ENCODE measurements at regions not wholly inside any gene's neighbourhood (a gene's known extent, or its start where the extent isn't known, plus 50 kb on each side); places are given as distances from the start of the nearest gene placed in this dataset.

DNA sequence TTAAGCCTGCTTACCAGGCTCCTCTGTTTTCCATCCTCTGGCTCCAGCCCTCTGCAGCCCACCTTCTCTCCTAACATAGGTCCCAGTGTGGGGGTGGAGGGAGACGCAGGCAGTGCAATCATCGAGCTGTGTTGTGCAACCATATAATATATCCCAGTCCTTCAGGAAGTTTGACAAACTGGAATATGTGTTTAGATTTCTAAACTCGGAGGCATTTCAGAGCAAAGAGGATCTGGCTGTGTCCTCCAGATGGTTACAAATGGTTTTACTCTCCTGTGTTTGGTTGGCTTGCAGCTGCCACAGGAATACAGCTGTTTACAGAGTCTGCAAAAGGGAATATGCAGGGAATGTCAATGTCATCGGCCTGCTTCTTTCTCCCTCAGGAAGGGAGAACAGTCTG lies 195.3 kb upstream of the LNX1 start:
- CTCF ChIA-PET, result no interaction called here
- no peak overlapping the region for H3K4me3 ChIP-seq (ENCODE audit: low read depth, low read length)
- H3K36me3 ChIP-seq (ENCODE audit: control insufficient read depth in 2 of 2, insufficient read depth in 1 of 2, low read length in 2 of 2), result no peaks in the 10 kb centered on the region
- H3K9me3 ChIP-seq (ENCODE audit: control insufficient read depth, insufficient read depth, low read depth, low read length), result no peaks in the 10 kb centered on the region
- TF ChIP-seq HOXA7 (CRISPR knock-in tag; IDR thresholded peaks at IDR 0.05; ENCODE audit: borderline replicate concordance) (no peak), ZNF792 (tag by site-specific recombination; IDR thresholded peaks at IDR 0.05) (no peak)
- TF ChIP-seq, protein P1, sequence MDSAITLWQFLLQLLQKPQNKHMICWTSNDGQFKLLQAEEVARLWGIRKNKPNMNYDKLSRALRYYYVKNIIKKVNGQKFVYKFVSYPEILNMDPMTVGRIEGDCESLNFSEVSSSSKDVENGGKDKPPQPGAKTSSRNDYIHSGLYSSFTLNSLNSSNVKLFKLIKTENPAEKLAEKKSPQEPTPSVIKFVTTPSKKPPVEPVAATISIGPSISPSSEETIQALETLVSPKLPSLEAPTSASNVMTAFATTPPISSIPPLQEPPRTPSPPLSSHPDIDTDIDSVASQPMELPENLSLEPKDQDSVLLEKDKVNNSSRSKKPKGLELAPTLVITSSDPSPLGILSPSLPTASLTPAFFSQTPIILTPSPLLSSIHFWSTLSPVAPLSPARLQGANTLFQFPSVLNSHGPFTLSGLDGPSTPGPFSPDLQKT (IDR thresholded peaks at IDR 0.05; ENCODE audit: borderline replicate concordance, low read depth, low read length), result no peak
- POLR2A ChIA-PET, result no interaction called here
- no peaks in the 10 kb centered on the region for H3K4me1 ChIP-seq (ENCODE audit: control insufficient read depth, insufficient read depth, low read length)
- H3K27ac ChIP-seq (ENCODE audit: extremely low read depth, low read depth, low read length), result no peak overlapping the region

DNA sequence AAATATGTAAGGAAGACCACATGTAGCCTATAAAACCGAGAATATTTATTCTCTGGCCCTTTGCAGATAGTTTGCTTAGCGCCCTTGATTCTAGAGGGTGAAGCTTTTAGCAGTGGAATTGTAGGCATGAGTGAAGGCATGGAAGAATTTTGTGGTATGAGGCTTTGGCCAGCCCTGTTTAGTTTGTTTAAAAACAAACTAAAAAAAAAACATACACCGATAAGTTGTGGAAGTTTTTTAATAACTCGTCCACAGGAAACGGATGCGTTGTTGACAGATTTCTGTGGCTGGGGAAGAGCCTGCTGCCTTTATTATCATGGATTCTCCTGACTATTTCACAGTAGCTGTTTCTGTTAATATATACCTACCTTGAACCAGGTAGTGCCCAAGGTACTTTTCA lies 194.7 kb upstream of the LNX1 start:
- no peak overlapping the region for H3K4me3 ChIP-seq (ENCODE audit: low read depth, low read length)
- POLR2A ChIA-PET, result no interaction called here
- no peak for TF ChIP-seq ZNF830 (tag by site-specific recombination; IDR thresholded peaks at IDR 0.05; ENCODE audit: low read depth)
- TF ChIP-seq ZNF623 (tag by site-specific recombination; IDR thresholded peaks at IDR 0.05), result no peak
- no peak for TF ChIP-seq ZNF169 (tag by site-specific recombination; IDR thresholded peaks at IDR 0.05)
- TF ChIP-seq, protein P1 (IDR thresholded peaks at IDR 0.05; ENCODE audit: borderline replicate concordance, low read depth, low read length), result no peak
- no peak for TF ChIP-seq ZNF530 (tag by site-specific recombination; IDR thresholded peaks at IDR 0.05; ENCODE audit: low read depth)
- TF ChIP-seq ZNF473 (tag by site-specific recombination; IDR thresholded peaks at IDR 0.05), result no peak
- no peak for TF ChIP-seq ZBTB17 (tag by site-specific recombination; IDR thresholded peaks at IDR 0.05)
- TF ChIP-seq ZFP69B (tag by site-specific recombination; IDR thresholded peaks at IDR 0.05), result no peak
- TF ChIP-seq ZNF112 (tag by site-specific recombination; IDR thresholded peaks at IDR 0.05), result no peak
- TF ChIP-seq ZNF24 (tag by site-specific recombination; IDR thresholded peaks at IDR 0.05), result no peak
- TF ChIP-seq ZSCAN16 (tag by site-specific recombination; IDR thresholded peaks at IDR 0.05), result no peak
- TF ChIP-seq, protein P2, sequence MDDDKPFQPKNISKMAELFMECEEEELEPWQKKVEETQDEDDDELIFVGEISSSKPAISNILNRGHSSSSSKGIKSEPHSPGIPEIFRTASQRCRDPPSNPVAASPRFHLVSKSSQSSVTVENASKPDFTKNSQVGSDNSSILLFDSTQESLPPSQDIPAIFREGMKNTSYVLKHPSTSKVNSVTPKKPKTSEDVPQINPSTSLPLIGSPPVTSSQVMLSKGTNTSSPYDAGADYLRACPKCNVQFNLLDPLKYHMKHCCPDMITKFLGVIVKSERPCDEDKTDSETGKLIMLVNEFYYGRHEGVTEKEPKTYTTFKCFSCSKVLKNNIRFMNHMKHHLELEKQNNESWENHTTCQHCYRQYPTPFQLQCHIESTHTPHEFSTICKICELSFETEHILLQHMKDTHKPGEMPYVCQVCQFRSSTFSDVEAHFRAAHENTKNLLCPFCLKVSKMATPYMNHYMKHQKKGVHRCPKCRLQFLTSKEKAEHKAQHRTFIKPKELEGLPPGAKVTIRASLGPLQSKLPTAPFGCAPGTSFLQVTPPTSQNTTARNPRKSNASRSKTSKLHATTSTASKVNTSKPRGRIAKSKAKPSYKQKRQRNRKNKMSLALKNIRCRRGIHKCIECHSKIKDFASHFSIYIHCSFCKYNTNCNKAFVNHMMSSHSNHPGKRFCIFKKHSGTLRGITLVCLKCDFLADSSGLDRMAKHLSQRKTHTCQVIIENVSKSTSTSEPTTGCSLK (tag by site-specific recombination; IDR thresholded peaks at IDR 0.05), result no peak
- TF ChIP-seq ZNF37A (tag by site-specific recombination; IDR thresholded peaks at IDR 0.05), result no peak
- TF ChIP-seq ZNF202 (tag by site-specific recombination; IDR thresholded peaks at IDR 0.05; ENCODE audit: borderline replicate concordance), result no peak
- H3K36me3 ChIP-seq (ENCODE audit: control insufficient read depth in 2 of 2, insufficient read depth in 1 of 2, low read length in 2 of 2), result no peaks in the 10 kb centered on the region
- H3K4me1 ChIP-seq (ENCODE audit: control insufficient read depth, insufficient read depth, low read length), result no peaks in the 10 kb centered on the region
- no peaks in the 10 kb centered on the region for H3K9me3 ChIP-seq (ENCODE audit: control insufficient read depth, insufficient read depth, low read depth, low read length)
- CTCF ChIA-PET, result no interaction called here
- no peak overlapping the region for H3K27ac ChIP-seq (ENCODE audit: extremely low read depth, low read depth, low read length)

DNA sequence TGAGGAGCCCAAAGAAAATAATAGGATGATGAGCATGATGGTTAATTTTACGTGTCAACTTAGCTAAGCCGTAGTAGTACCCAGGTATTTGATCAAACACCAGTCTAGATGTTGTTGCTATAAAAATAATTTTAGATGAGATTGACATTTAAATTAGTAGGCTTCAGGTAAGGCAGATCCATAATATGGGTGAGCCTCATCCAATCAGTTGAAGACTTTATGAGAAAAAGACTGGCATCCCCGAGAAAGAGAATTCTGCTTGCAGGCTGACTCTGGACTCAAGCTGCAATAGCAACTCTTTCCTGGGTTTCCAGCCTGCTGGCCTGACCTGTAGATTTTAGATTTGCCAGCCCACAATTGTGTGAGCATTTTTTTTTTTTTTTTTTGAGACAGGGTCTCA lies 192.8 kb upstream of the LNX1 start:
- H3K36me3 ChIP-seq (ENCODE audit: control insufficient read depth in 2 of 2, insufficient read depth in 1 of 2, low read length in 2 of 2), result no peaks in the 10 kb centered on the region
- TF ChIP-seq ZNF830 (tag by site-specific recombination; IDR thresholded peaks at IDR 0.05; ENCODE audit: low read depth) (no peak), ZNF10 (tag by site-specific recombination; IDR thresholded peaks at IDR 0.05) (peak; percentile 85), ZNF292 (tag by site-specific recombination; IDR thresholded peaks at IDR 0.05; ENCODE audit: borderline replicate concordance, low read depth) (no peak)
- no peaks in the 10 kb centered on the region for H3K4me1 ChIP-seq (ENCODE audit: control insufficient read depth, insufficient read depth, low read length)
- POLR2A ChIA-PET, result no interaction called here
- CTCF ChIA-PET, result interaction anchor here (0.7 kb wide), 1 partner anchor 18 kb away, joined by 3 read pairs; no protein-coding TSS in a partner anchor
- H3K4me3 ChIP-seq (ENCODE audit: low read depth, low read length), result no peak overlapping the region
- no peak overlapping the region for H3K27ac ChIP-seq (ENCODE audit: extremely low read depth, low read depth, low read length)
- no peaks in the 10 kb centered on the region for H3K9me3 ChIP-seq (ENCODE audit: control insufficient read depth, insufficient read depth, low read depth, low read length)
